ENCODE measurements at regions not wholly inside any gene's neighbourhood (a gene's known extent, or its start where the extent isn't known, plus 50 kb on each side); places are given as distances from the start of the nearest gene placed in this dataset.
A peak's percentile ranks its signal among the peaks of the same experiment; 100 is the strongest.

DNA sequence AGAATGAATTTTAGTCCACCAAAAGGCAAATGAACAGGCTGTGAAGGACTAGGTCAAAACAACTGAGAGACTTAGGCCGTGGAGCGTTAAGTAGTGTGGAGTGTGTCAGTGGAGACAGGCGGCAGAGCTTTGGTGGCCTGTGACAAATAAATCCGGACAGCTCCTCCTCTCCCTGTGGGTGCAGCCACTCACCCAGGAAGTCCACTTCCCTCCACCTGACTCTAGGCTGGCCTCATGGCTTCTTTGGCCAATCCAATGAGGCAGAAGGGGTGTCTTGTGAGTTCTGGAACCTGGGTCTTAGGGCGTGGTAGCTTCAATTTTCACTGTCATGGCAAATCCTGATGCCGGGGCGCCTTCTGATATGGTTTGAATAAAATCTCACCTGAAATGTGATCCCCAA, 180.9 kb upstream of the C14orf180 start:
- ATAC-seq (ENCODE audit: insufficient read depth, low read depth), result no peak
- TF ChIP-seq EZH2 (IDR thresholded peaks at IDR 0.05; ENCODE audit: borderline replicate concordance, low read depth, low read length, severe bottlenecking) (no peak), CTCF (IDR thresholded peaks at IDR 0.05; ENCODE audit: borderline replicate concordance, extremely low read depth, low read length, poor library complexity, severe bottlenecking) (no peak)
- no peaks in the 10 kb centered on the region for H3K36me3 ChIP-seq (ENCODE audit: insufficient read depth, low read length)
- no peaks in the 10 kb centered on the region for H3K79me2 ChIP-seq (ENCODE audit: insufficient read depth, low read length)
- H3K4me2 ChIP-seq (ENCODE audit: insufficient read depth, low read length), result no peak overlapping the region
- no peak for DNase-seq
- H4K20me1 ChIP-seq (ENCODE audit: insufficient read depth, low read length), result no peaks in the 10 kb centered on the region
- H3K9ac ChIP-seq (ENCODE audit: low read depth, low read length), result no peak overlapping the region
- H3K9me3 ChIP-seq (ENCODE audit: insufficient read depth, low read length, severe bottlenecking), result no peaks in the 10 kb centered on the region
- no peaks in the 10 kb centered on the region for H3K4me1 ChIP-seq (ENCODE audit: insufficient read depth, low read length)
- H2AFZ ChIP-seq (ENCODE audit: low read depth, low read length), result no peak overlapping the region
- H3K4me3 ChIP-seq (ENCODE audit: low read depth in 1 of 2, low read length in 2 of 2), result no peak overlapping the region
- H3K27ac ChIP-seq (ENCODE audit: low read length), result no peak overlapping the region
- peaks cover 6% of the 10 kb centered on the region for H3K27me3 ChIP-seq (ENCODE audit: insufficient read depth, low read length, poor library complexity)

- peak; percentile 5 for DNase-seq
Measured at GRCh38 chr14:104399432-104400155, 180.0 kb upstream of the C14orf180 start.

DNA sequence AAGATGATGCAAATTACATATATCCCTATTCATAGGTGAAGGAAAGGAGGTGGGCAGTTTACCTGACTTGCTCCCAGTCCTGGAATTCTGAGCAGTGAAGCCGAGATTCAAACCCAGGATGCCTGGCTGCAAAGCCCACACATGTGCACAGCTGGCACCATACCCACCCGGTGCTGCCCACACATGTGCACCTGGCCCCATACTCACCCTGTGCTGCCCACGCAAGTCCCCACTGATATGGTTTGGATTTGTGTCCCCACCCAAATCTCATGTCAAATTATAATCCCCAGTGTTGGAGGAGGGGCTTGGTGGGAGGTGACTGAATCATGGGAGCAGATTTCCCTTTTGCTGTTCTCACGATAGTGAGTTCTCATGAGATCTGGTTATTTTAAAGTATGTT, 179.2 kb upstream of the C14orf180 start:
- DNase-seq (peak; percentile 1), ATAC-seq (ENCODE audit: insufficient read depth, low read depth) (no peak)
- H4K20me1 ChIP-seq (ENCODE audit: insufficient read depth, low read length), result no peaks in the 10 kb centered on the region
- no peak overlapping the region for H3K4me3 ChIP-seq (ENCODE audit: low read depth in 1 of 2, low read length in 2 of 2)
- no peaks in the 10 kb centered on the region for H3K4me1 ChIP-seq (ENCODE audit: insufficient read depth, low read length)
- no peak overlapping the region for H3K4me2 ChIP-seq (ENCODE audit: insufficient read depth, low read length)
- no peak overlapping the region for H3K9ac ChIP-seq (ENCODE audit: low read depth, low read length)
- H3K36me3 ChIP-seq (ENCODE audit: insufficient read depth, low read length), result no peaks in the 10 kb centered on the region
- H3K9me3 ChIP-seq (ENCODE audit: insufficient read depth, low read length, severe bottlenecking), result no peaks in the 10 kb centered on the region
- no peak overlapping the region for H3K27ac ChIP-seq (ENCODE audit: low read length)
- H3K79me2 ChIP-seq (ENCODE audit: insufficient read depth, low read length), result no peaks in the 10 kb centered on the region
- TF ChIP-seq EZH2 (IDR thresholded peaks at IDR 0.05; ENCODE audit: borderline replicate concordance, low read depth, low read length, severe bottlenecking), result no peak
- no peak for TF ChIP-seq CTCF (IDR thresholded peaks at IDR 0.05; ENCODE audit: borderline replicate concordance, extremely low read depth, low read length, poor library complexity, severe bottlenecking)
- no peaks in the 10 kb centered on the region for H3K27me3 ChIP-seq (ENCODE audit: insufficient read depth, low read length, poor library complexity)
- H2AFZ ChIP-seq (ENCODE audit: low read depth, low read length), result no peak overlapping the region

More at GRCh38 chr14:104399432-104400155, 180.0 kb upstream of the C14orf180 start:
- TF ChIP-seq EZH2 (IDR thresholded peaks at IDR 0.05; ENCODE audit: borderline replicate concordance, low read depth, low read length, severe bottlenecking) (no peak), CTCF (IDR thresholded peaks at IDR 0.05; ENCODE audit: borderline replicate concordance, extremely low read depth, low read length, poor library complexity, severe bottlenecking) (peak; percentile 5)
- peaks cover 4% of the 10 kb centered on the region for H3K27me3 ChIP-seq (ENCODE audit: insufficient read depth, low read length, poor library complexity)
- no peak overlapping the region for H3K4me3 ChIP-seq (ENCODE audit: low read depth in 1 of 2, low read length in 2 of 2)
- no peaks in the 10 kb centered on the region for H3K79me2 ChIP-seq (ENCODE audit: insufficient read depth, low read length)
- ATAC-seq (ENCODE audit: insufficient read depth, low read depth), result 0 out of 3 replicates have a peak, but pooled peaks have one; percentile 42
- H3K27ac ChIP-seq (ENCODE audit: low read length), result no peak overlapping the region
- H2AFZ ChIP-seq (ENCODE audit: low read depth, low read length), result no peak overlapping the region
- no peaks in the 10 kb centered on the region for H4K20me1 ChIP-seq (ENCODE audit: insufficient read depth, low read length)
- H3K9ac ChIP-seq (ENCODE audit: low read depth, low read length), result no peak overlapping the region
- H3K4me1 ChIP-seq (ENCODE audit: insufficient read depth, low read length), result no peaks in the 10 kb centered on the region
- no peaks in the 10 kb centered on the region for H3K36me3 ChIP-seq (ENCODE audit: insufficient read depth, low read length)
- no peak overlapping the region for H3K4me2 ChIP-seq (ENCODE audit: insufficient read depth, low read length)
- no peaks in the 10 kb centered on the region for H3K9me3 ChIP-seq (ENCODE audit: insufficient read depth, low read length, severe bottlenecking)
